B cell (primary cell): ENCODE measurements at regions not wholly inside any gene's neighbourhood (a gene's known extent, or its start where the extent isn't known, plus 50 kb on each side); places are given as distances from the start of the nearest gene placed in this dataset.

ENCODE experiments used
- ATAC-seq: fragments of 200-7000 bp; cut with Tn5 transposase; one replicate; pipeline ENCODE4 v1.10.0; 2021; ENCODE audit warnings: low read depth, mild to moderate bottlenecking, moderate number of reproducible peaks, moderate library complexity
- CTCF ChIA-PET: fragments of 350-600 bp; sonication (Branson Sonifier 250); formaldehyde crosslinking; loops from one replicate; lab custom pipeline; 2021; ENCODE audit warnings: antibody characterized with exemption, inconsistent platforms; lab: Charles Lee
- POLR2A ChIA-PET: fragments of 350-600 bp; sonication (Branson Sonifier 250); formaldehyde crosslinking; loops from one replicate; lab custom pipeline; 2021; ENCODE audit warnings: antibody characterized with exemption; lab: Charles Lee
- DNase-seq: peaks from one replicate; pipeline ENCODE4 v3.0.0; 2013
- H2AFZ ChIP-seq: 2 replicates; pipeline ENCODE4 v1.6.1; 2012; ENCODE audit warnings: mild to moderate bottlenecking, low read depth, low read length; ENCODE audit not compliant: insufficient read depth, poor library complexity, severe bottlenecking
- H3K27ac ChIP-seq, 2 donors: 1 replicate in 1 of 2; 2 replicates in 1 of 2; pipeline ENCODE4 v1.5.1; 2012 to 2013; ENCODE audit warnings: low read length in 2 of 2, mild to moderate bottlenecking in 2 of 2, moderate library complexity in 1 of 2
- H3K27me3 ChIP-seq, 4 experiments: fragments of 200-600 bp in 1 of 4; sonication (generic) in 1 of 4; replicated peaks in 1 of 4; 1 replicate in 2 of 4; 2 replicates in 2 of 4; pipeline versions ENCODE4 v1.6.1 to v1.7.0; 2013 to 2016; ENCODE audit warnings: low read length in 3 of 4, mild to moderate bottlenecking in 2 of 4, mixed read lengths in 1 of 4, moderate library complexity in 1 of 4; ENCODE audit not compliant: insufficient read depth in 4 of 4, control insufficient read depth in 3 of 4; ENCODE audit errors: control extremely low read depth in 1 of 4
- H3K36me3 ChIP-seq, 2 experiments: replicated peaks in 1 of 2; 1 replicate in 1 of 2; 2 replicates in 1 of 2; pipeline versions ENCODE4 v1.6.1 to v1.7.1; 2013; ENCODE audit warnings: low read length in 1 of 2; ENCODE audit not compliant: insufficient read depth in 2 of 2, control insufficient read depth in 1 of 2; ENCODE audit errors: control extremely low read depth in 1 of 2, extremely low read depth in 1 of 2
- H3K4me1 ChIP-seq, 2 donors: fragments of 200-600 bp in 1 of 2; sonication (generic) in 1 of 2; 1 replicate in 1 of 2; 2 replicates in 1 of 2; pipeline versions ENCODE4 v1.5.1 to v1.6.1; 2013 to 2017; ENCODE audit warnings: low read length in 2 of 2; ENCODE audit not compliant: control insufficient read depth in 2 of 2, insufficient read depth in 2 of 2
- H3K4me2 ChIP-seq: replicated peaks from 2 replicates; pipeline ENCODE3; 2012; ENCODE audit warnings: mild to moderate bottlenecking, low read depth, low read length; ENCODE audit not compliant: poor library complexity, severe bottlenecking
- H3K4me3 ChIP-seq, 5 experiments: fragments of 200-600 bp in 1 of 5; sonication (generic) in 1 of 5; 1 replicate in 3 of 5; 2 replicates in 2 of 5; pipeline versions ENCODE4 v1.5.1 to v1.7.0; 2011 to 2016; ENCODE audit warnings: low read length in 4 of 5, mild to moderate bottlenecking in 4 of 5, low read depth in 2 of 5, control low read depth in 1 of 5, moderate library complexity in 1 of 5; ENCODE audit not compliant: insufficient read depth in 1 of 5; ENCODE audit errors: control extremely low read depth in 1 of 5, extremely low read depth in 1 of 5
- H3K79me2 ChIP-seq: fragments of 200-600 bp; sonication (generic); one replicate; pipeline ENCODE4 v1.6.0; 2016; ENCODE audit warnings: low read length; ENCODE audit not compliant: control insufficient read depth, insufficient read depth
- H3K9ac ChIP-seq: fragments of 200-600 bp; sonication (generic); 2 replicates; pipeline ENCODE4 v1.6.1; 2017; ENCODE audit warnings: mild to moderate bottlenecking, low read length, moderate library complexity
- H3K9me3 ChIP-seq, 3 donors: one replicate each; pipeline versions ENCODE4 v1.6.1 to v1.7.1; 2013; ENCODE audit warnings: low read length in 2 of 3; ENCODE audit not compliant: control insufficient read depth in 2 of 3, insufficient read depth in 1 of 3; ENCODE audit errors: control extremely low read depth in 1 of 3
- H4K20me1 ChIP-seq: 2 replicates; pipeline ENCODE4 v1.6.0; 2012; ENCODE audit warnings: mild to moderate bottlenecking, low read length; ENCODE audit not compliant: insufficient read depth, control insufficient read depth, poor library complexity, severe bottlenecking
- H3K27ac Mint-ChIP-seq: one replicate; pipeline ENCODE4 v1.8.0; 2021; ENCODE audit warnings: mixed read lengths
- H3K27me3 Mint-ChIP-seq: one replicate; pipeline ENCODE4 v1.8.0; 2021; ENCODE audit warnings: mixed read lengths
- H3K4me1 Mint-ChIP-seq: one replicate; pipeline ENCODE4 v1.8.0; 2021; ENCODE audit warnings: mixed read lengths
- H3K4me3 Mint-ChIP-seq: one replicate; pipeline ENCODE4 v1.8.0; 2021; ENCODE audit warnings: mixed read lengths
- H3K9me3 Mint-ChIP-seq: one replicate; pipeline ENCODE4 v1.8.0; 2022; ENCODE audit warnings: mixed read lengths; ENCODE audit not compliant: insufficient read depth
- CTCF ChIP-seq: fragments of 200-600 bp; IDR thresholded peaks from one replicate; pipeline ENCODE4 v1.8.0; 2022; ENCODE audit warnings: antibody characterized with exemption, mild to moderate bottlenecking
- EZH2 ChIP-seq: IDR thresholded peaks from 2 replicates; pipeline ENCODE4 v1.6.1; 2012; ENCODE audit warnings: borderline replicate concordance, low read depth, mild to moderate bottlenecking, moderate library complexity, low read length; ENCODE audit not compliant: insufficient read depth, poor library complexity, severe bottlenecking
- WGBS: methylation state at CpG from one replicate; pipeline ENCODE4 v1.1.5; 2013; ENCODE audit warnings: missing lambda C conversion rate; ENCODE audit not compliant: insufficient coverage; 5-methylcytosine and 5-hydroxymethylcytosine counted together
- intact Hi-C: fragments of 100-400 bp; cut with micrococcal nuclease; formaldehyde crosslinking; loops from one replicate; pipeline ENCODE4 v1.10.0; 2022

- no peaks in the 10 kb centered on the region for H3K4me1 Mint-ChIP-seq
- no peak overlapping the region for H3K27ac Mint-ChIP-seq
- ChIA-PET CTCF (no interaction called here), POLR2A (no interaction called here)
- DNase-seq (no peak), ATAC-seq (no peak)
- no peaks in the 10 kb centered on the region for H3K4me1 ChIP-seq
- no peaks in the 10 kb centered on the region for H3K79me2 ChIP-seq
- H3K4me3 Mint-ChIP-seq = no peak overlapping the region
- no peaks in the 10 kb centered on the region for H4K20me1 ChIP-seq
- H3K9ac ChIP-seq = no peak overlapping the region
- H3K9me3 Mint-ChIP-seq = peaks cover 1% of the 10 kb centered on the region
- peaks cover 0 to 12% (median 0%) of the 10 kb centered on the region in 3 donors for H3K9me3 ChIP-seq
- WGBS = no CpG with 5 or more reads among the region's 3 CpGs
- no peaks in the 10 kb centered on the region for H3K36me3 ChIP-seq
- no peaks in the 10 kb centered on the region for H3K27me3 ChIP-seq
- no peak overlapping the region for H3K27ac ChIP-seq
- no peak overlapping the region for H3K4me3 ChIP-seq
- H3K4me2 ChIP-seq = no peak overlapping the region
- H2AFZ ChIP-seq = no peak overlapping the region
- intact Hi-C loops = no loop called here
- TF ChIP-seq EZH2 (no peak), CTCF (no peak)
- H3K27me3 Mint-ChIP-seq = no peaks in the 10 kb centered on the region
These were observed 118.9 kb upstream of the FSTL5 start for GRCh38 chr4:162282684-162283083.

DNA sequence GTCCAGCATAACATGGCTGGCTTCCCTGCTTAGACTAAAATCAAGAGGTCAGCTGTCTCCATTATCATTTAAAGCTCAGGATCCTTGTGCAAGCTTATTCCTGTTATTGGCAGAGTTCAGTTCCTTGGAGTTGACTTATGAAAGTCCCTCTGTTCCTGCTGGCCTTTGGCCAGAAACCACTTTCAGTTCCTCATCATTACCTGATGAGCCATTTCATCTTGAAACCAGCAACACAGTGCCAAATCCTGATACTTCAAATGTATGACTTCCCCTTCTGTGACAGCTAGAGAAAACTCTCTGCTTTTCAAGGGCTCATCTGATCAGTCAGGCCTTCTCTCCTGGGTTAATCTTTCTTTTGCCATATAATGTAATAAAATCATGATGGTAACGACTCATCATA is 110.6 kb upstream of the FSTL5 start:
- Mint-ChIP-seq H3K4me3 (no peak overlapping the region), H3K27me3 (no peaks in the 10 kb centered on the region), H3K4me1 (no peaks in the 10 kb centered on the region), H3K9me3 (no peaks in the 10 kb centered on the region), H3K27ac (no peak overlapping the region)
- Histone ChIP-seq H3K9me3 (no peaks in the 10 kb centered on the region), H3K4me2 (no peak overlapping the region), H3K27ac (no peak overlapping the region), H3K36me3 (no peaks in the 10 kb centered on the region), H2AFZ (no peak overlapping the region), H3K9ac (no peak overlapping the region), H3K27me3 (no peaks in the 10 kb centered on the region), H3K4me3 (no peak overlapping the region), H3K4me1 (no peaks in the 10 kb centered on the region), H4K20me1 (no peaks in the 10 kb centered on the region), H3K79me2 (no peaks in the 10 kb centered on the region)
- ATAC-seq (no peak), DNase-seq (no peak)
- TF ChIP-seq EZH2 = no peak
- no peak for TF ChIP-seq CTCF
- intact Hi-C loops = no loop called here
- ChIA-PET CTCF (no interaction called here), POLR2A (no interaction called here)
- WGBS = no CpG with 5 or more reads among the region's 1 CpG
